ENCODE measurements at regions not wholly inside any gene's neighbourhood (a gene's known extent, or its start where the extent isn't known, plus 50 kb on each side); places are given as distances from the start of the nearest gene placed in this dataset.
A peak's percentile ranks its signal among the peaks of the same experiment; 100 is the strongest.

DNA sequence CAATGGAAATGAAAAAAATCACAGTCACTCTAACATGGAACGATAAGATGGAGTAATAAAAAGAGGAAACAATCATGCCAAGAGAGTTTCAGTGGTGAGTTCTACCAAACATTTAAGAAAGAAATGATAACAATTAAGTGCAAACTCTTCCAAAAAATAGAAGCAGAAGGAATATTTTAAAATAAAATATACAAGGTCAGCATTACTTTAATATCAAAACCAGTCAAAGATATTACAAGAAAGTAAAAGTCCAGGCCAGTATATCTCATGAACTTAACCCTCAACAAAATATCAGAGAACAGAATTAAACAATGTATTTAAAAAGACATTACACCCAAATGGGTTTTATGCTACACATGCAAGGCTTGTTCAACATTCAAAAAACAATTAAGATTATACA lies 829.4 kb downstream of the TRIB2 start:
- no peak for DNase-seq

DNA sequence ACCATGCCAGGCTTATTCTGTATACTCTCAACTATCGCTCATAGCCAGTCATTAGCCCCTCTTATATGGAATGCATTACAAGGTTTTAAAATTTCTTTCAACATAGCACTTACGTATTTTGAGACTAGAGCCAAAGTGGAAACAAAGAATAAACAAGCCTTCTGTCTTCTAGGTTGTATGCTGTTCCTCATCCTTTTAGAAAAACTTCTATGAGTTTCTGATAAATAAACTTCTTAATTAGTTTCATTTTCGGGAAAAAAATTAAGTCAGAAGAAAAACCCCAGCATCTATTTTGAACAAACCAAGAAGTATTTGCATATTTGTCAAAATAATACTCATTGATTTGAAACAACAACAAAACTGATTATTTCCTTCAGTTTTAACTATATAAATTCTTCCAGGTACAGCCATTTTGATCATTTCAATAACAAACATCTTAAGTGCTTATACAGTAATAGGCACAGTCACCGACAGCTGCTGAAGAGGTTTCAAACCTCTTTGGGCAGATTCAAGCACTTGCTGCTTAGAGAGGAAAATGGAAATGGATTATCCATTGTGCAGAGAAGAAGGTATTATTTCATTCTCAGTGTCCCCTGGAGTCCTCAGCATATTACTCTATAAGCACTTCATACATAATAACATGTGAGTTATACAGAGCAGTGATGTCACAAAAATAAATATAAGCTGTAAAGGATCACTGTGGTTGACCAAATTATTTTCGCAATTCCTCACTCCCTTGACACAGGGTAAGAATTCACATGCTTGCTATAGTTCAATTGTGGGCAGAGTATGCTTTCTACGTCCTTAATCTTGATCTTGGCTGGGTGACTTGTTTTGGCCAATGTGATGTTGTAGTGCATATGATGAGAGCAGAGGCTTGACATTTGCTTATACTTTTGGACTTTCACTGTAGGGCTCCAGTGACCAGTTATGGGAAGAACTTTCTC lies 833.8 kb downstream of the TRIB2 start:
- DNase-seq, result no peak

DNA sequence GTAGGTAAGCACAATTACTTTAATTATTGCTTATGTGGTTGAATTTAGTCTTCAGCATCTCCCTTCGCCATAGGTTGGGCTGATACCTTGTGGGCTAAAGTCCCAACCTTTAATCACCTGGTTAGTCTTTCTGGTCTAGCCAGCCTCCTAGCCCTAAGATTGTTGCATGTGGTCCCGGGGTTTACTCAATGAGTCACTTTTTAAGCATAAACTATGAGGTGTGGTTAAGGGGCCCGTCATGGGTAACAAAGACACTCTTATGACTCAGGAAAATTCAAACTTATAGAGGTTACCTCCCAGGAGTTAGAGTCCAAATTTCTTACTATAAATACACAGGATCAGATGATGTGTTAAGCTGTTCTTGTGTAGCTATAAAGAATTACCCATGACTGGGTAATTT lies 841.6 kb downstream of the TRIB2 start:
- DNase-seq, result peak; percentile 46

DNA sequence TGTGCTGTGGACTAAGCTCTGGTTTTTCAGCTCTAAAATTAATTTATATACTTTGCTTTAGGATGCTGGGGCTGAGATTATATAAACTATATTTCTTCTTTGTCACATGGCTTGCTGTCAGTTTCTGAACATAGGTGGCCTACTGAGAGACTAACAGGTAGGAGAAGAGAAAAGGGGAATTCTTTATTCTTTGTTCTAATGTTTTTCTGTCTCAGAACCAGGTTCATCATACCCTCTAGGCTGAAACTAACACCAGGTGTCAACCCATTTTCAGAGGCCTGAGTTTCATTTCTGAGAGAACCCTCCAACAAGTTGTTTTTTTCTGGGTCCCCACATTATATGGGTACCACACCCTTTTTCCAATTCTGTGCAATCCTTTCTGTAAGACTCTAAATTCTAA lies 843.6 kb downstream of the TRIB2 start:
- no peak for DNase-seq

DNA sequence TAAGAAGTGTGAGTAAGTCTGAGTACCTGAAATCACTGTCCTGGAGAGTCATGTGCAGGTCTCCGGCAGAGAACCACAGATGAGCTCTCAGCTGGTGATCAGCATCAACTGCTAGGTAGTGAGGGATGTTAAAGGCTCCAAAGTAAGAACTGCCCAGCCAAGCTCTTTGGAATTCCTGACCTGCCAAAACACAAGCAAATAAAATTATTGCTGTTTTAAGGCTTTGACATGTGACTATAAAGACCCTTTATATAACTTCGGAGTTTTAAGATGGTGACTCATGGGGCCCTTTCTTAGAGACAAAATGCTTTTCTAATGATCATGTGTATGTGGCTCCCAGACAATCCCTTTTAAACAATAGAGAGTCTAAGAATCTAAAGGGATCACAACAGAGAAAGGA lies 855.7 kb downstream of the TRIB2 start:
- DNase-seq, result no peak

DNA sequence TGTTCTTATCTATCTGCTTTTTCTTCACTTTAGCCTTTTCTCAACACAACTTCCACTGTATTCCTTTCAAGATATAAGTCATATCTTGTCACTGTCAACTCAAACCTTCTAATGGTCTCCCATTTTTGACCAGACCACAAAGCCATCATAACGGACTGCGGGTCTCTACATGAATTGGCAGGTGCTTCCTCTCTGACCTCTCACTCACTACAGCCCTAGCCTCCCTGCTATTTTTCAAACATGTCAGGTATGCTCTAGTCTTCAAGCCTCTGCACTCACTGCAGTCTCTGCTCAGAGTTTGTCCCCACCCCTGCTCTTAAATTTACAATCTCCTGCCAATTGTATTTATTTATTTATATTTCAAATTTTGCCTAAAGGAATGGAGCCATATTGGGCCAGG lies 858.1 kb downstream of the TRIB2 start:
- no peak for DNase-seq

DNA sequence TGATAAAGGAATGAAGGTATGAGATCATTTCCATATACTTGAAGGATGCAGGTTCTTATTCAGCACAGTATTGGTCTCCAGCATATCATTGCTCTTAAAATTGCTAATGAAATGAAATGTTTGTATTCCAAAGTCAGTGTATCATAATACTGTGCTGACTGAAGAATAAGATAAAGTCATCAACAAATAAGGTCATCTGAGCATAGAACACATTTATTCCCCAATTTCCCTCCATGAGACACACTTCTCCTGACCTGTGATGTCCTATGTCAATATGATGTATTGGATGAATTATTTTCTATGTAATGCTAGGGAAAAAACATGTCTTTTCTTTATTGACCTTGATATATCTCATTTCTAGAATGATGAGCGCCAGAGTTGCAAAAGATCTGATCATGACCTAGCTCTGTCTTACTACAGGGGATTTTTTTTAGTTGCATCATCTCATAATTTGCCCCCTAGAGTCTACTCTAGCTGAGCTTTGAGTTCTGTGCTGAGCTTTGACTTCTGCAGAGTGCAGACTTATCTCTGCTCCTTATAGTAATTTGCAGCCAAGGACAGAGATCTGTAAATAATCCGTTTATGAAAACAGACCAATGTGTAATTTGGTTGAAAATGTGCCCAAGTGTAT lies 859.8 kb downstream of the TRIB2 start:
- DNase-seq, result no peak

DNA sequence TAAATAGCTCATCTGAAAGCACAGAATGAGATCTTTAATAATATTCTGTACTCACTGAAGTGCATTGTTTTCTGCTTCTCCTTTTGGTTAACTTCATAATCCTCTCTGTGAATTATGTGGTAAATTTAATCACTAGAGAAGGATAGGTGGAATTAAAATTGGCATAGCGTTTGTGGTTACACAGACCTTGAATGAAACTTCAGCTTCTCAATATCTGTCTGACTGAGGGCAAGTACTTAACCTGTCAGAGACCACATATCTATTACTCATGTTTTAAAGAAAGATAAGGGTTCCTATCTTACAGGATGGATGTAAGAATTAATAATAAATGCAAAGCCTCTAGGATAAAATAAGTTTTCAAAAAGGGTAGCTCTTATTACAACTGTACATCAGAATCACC lies 861.8 kb downstream of the TRIB2 start:
- no peak for DNase-seq

DNA sequence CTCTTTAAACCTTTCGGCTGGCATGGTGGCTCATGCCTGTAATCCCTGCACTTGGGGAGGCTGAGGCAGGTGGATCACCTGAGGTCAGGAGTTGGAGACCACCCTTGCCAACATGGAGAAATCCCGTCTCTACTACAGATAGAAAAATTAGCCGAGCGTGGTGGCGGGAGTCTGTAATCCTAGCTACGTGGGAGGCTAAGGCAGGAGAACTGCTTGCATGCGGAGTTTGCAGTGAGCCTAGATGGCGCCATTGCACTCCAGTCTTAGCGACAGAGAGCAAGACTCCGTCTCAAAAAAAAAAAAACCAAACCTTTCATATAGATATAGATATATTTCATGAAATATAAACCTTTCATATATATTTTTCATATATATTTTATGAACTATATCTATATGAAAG lies 864.7 kb downstream of the TRIB2 start:
- DNase-seq, result no peak

DNA sequence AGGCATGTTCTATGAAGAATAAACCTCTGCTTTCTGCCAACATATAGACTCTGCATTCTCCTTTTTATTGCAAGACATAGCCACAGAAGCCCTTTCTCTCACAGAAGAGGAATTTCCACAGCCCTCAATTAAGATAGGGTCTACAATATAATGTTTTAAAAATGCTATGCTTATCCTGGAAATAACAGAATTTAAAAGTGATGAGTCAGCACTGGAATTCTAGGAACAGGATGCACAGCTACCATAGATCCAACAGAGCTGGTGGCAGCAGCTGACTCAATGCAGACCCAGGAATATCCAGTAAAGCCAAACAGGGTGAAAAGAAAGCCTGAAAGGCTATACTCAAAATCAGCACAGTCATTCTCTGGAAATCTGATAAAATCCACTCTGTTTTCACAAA lies 866.9 kb downstream of the TRIB2 start:
- peak; percentile 29 for DNase-seq

DNA sequence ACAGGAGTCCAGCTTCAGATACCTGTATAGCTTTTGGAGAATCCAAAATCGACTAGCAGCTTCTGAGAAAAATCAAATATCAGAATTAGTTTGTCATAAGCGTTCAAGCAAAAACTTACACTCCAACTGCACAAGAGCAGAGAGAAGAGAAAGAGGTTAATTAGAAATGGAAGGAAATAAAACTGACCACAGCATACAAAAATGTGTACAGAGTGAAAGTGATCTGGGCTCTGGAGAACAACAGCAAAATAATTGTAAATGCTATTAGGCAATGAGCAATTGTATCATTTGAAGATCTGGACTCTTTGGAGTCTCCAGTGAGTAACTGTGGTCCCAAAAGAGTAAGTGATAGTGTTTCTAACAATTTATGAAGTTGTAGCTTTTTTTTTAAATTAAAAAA lies 867.3 kb downstream of the TRIB2 start:
- DNase-seq, result no peak

DNA sequence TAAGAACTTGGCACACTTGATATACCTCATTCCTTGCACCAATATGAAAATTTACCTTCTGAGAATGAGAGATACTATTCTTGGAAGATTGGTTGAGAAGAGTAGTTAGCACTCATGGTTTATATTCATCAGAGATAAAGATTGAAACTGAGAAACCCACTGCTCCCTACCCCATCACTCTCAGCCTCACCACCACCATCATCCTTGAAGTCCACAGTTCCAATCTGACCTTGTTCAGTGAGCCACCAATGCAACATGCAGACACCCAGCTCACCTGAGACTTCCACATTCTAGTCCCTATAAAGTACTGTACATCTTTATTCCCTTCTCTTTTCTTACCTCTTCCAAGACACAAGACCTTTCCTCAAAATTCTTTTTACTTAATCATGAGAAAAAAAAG lies 869.0 kb downstream of the TRIB2 start:
- DNase-seq, result no peak

DNA sequence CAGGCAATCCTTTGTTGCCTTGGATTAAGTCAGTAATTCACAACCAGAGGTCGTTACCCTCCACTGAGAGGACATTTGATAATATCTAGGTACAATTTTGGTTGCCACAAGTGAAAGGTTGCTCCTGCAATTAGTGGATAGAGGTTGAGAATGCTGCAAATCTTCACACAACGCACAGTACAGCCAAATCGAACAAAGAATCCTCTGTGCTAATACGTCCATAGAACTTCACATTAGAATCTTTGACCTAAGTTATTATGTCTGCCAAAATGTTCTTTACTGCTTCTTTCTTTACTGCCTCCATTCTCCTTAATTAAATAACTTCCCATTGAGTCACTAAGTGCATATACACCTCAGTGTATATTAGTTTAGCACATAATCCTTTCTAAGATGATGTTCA lies 879.5 kb downstream of the TRIB2 start:
- no peak for DNase-seq

DNA sequence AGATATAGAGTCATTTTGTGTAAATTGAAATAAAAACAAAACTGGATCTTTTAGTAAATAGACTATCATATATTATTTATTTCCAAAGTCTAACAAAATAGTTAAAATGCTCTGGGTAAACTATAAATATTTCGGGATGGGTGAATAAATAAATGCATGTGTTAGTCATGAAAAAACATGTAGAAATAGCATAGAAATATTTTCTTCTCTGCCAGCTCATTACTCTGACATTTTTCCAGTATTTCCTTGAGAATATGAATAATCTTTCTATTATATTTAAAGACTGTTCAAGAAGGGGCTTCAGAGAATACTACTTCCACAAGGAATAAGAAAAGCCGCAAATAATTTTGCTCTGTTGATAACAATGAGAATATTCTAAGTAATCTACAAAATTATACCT lies 880.4 kb downstream of the TRIB2 start:
- DNase-seq, result peak; percentile 21

DNA sequence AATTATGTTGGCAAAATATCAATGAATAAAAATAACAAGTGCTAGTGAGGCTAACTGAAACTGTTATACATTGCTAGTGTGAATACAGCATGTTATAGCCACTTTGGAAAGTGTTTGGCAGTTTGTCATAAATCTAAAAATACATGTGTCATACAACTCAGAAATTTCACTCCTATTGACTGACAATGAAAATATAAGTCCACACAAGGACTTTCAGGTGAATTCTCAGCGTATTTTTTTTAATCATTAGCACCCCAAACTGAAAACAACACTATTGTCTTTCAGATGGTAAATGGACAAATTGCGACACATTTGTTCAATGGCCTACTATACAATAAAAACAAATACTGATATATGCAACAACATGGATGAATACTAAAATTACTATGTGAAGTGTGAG lies 884.8 kb downstream of the TRIB2 start:
- DNase-seq, result no peak

DNA sequence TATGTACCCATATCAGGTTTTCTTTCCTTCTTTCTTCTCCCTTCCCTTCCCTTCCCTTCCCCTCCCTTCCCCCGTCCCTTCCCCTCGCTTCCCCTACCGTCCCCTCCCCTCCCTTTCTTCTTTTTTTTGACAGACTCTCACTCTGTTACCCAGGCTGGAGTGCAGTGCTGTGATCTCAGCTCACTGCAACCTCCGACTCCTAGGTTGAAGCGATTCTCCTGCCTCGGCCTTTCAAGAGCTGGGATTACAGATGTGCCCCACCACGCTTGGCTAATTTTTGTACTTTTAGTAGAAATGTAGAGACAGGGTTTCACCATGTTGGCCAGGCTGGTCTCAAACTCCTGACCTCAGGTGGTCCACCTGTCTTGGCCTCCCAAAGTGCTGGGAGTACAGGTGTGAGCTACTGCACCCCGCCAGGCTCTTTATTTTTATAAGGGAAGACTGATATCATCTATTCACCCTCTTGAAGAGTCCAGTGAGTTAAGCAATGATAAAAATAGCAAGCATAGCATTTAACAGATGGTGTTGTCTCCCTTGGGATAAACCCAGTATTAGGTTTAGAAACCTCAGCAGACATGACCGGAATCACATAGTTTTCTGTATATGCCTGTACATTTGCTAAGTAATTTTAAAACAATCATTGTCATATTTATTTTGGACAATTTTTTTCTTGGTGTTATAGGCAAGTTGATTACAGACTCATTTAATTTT lies 888.4 kb downstream of the TRIB2 start:
- DNase-seq, result no peak

DNA sequence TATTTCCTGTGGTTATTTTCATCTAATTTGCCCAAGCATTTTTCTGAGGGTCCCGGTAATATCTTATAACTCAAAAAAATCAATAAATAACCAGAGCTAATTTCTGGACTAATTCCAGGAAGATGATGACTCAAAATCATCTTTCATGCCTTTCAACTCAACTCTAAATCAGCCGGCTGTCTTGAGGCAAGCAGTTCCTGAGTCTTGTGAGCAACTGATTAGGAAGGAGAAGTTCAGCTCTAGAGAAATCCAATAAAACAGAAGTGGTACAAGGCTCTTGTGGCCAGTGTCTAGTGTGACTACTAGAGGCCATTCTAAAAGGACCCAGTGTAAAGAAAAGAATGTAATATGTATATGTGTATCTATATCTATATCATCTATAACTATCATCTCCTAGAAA lies 890.4 kb downstream of the TRIB2 start:
- no peak for DNase-seq

DNA sequence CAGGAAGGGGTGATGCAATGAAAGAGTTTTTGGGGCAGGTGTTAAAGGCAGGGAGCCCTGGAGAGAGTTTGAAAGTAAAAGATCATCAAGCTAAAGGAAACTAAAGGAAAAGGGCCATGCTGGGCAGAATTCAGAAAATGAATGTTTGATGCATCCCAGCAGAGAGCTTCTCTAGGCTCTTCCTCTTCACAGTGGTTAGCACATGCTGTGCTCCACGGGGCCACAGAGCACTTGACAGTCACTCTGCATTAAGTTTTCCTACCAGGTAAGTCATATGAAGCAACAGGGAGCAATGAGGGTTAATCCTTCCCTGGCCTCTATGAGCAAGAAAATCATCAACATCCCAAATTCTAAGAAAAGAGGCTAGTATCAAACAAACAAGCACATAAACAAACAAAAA lies 895.2 kb downstream of the TRIB2 start:
- DNase-seq, result no peak

DNA sequence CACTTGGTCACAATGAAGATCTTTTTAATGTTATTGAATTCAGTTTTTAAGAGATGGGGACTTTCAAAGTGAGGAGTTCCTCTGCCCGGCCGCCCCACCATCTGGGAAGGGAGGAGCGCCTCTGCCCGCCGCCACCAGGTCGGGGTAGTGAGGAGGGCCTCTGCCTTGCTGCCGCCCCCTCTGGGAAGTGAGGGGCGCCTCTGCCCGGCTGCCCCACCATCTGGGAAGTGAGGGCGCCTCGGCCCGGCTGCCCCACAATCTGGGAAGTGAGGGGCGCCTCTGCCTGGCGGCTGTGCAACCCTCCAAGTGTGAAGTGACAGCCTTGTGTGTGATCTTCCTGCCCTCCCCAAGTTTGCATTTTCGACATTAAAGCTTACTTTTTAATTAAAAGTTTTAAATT lies 899.3 kb downstream of the TRIB2 start:
- DNase-seq, result no peak

DNA sequence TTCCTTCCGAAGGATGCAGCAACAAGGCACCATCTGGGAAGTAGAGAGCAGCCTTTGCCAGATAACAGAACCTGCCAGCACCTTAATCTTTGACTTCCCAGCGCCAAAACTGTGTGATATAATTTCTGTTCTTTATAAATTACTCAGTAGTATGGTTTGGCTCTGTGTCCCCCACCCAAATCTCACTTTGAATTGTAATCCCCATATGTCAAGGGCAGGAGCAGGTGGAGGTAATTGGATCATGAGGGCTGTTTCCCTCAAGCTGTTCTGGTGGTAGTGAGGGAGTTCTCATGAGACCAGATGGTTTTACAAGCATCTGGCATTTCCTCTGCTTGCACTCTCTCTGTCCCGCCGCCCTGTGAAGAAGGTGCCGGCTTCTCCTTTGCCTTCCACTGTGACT lies 899.9 kb downstream of the TRIB2 start:
- DNase-seq, result no peak

DNA sequence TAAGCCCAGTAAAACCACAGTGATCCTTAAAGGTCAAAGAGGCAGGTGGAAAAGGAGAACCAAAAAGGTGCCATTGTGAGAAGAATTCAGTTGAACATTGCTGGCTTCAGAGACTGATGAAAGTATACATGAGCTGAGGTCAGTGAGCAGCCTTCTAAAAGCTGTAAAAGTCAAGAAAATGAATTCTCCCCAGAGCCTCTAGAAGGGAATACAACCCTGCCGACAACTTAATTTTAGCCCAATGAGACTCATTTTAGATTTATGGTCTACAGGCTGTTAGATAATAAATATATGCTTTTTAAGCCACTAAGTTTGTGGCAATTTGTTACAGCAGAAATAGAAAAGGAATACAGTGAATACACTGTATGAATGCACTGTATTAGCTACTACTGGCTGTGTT lies 911.4 kb downstream of the TRIB2 start:
- no peak for DNase-seq

DNA sequence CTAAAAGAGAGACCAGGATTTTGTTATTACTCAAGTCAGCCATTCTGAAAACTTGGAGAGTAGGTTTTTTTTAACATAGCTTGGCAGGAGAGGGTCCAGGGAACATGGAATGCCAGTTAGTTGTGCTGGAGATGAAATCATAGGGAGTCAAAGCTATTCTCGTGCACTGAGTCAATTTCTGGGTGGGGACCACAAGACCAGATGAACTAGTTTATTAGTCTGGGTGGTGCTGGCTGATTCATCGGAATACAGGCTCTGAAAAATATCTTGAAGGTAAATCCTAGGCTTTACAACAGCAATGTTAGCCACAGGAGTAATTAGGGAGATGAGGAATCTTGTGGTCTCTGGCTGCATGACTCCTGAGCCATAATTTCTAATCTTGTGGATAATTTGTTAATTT lies 921.4 kb downstream of the TRIB2 start:
- peak; percentile 28 for DNase-seq

DNA sequence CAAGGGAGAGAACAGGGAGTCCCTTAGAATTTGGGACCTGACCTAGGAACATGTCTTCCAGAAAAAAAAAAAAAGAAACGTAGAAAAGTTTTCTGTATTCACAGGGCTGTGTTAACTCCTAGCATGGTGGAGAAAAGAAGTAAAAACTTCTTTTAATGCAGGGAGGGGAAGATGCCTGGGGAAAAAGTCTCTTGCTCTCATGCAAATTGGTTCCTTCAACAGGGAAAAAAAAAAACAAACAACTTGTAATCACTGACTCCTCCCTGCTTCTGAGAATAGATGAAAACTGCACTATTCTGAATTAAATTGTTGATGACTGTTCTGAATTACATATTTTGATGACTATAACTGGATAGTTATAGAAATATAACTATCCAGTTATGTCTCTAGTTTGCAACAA lies 933.2 kb downstream of the TRIB2 start:
- no peak for DNase-seq

DNA sequence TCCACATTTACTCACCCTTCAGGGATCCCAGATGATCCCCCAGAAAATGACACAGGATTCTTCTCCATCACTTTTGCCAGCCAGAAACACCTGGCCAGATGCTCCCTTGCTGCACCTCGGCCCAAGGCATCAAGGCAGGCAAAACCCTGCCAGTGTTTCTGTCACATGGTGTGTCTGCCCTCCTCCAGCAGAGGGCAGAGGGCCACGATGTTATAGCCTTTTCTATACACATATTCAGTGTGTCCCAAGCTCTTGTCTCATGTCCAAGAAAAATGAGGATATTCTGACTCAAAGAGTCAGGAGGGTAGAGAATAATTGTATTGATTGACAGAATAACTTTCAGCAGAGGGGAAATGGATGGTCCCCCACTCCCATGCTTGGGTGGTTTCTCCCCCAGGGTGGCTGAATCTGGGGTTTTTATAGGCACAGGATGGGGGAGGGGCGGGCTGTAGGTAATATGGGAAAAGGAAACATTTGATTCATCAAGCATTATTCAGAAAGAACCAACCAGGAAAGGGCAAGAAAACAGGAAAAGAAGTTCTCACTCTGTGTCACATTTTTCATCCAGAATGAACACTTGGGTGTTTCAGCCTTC lies 933.9 kb downstream of the TRIB2 start:
- no peak for DNase-seq
